ENCODE measurements at regions not wholly inside any gene's neighbourhood (a gene's known extent, or its start where the extent isn't known, plus 50 kb on each side); places are given as distances from the start of the nearest gene placed in this dataset.
"Not testable (repeated sequence)": the region's sequence is repeated elsewhere in the genome, so short reads cannot be mapped to it uniquely, and the experiment has no call there.

DNA sequence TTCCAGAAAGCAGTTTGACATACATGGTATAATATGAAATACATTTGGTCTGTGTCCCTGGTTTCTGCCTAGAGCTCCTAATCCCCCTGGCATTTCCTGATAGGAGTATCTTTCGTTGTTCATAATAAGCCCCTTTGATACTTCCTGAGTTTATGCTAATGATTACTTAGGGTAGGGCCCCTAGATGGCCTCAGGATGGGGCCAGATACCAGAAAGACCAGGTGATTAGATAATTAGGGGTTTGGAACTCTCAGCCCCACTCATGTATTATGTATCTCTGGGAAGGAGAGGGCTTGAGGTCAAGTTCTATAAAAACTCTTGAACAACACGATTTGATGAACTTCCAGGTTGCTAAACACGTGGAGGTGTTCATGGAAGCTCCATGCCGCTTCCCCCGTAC lies 163.3 kb upstream of the ZNF608 start:
- Mint-ChIP-seq H3K9me3 (ENCODE audit: insufficient read depth) (no peaks in the 10 kb centered on the region), H3K27ac (no peak overlapping the region), H3K4me3 (no peak overlapping the region), H3K27me3 (ENCODE audit: low read depth) (no peaks in the 10 kb centered on the region), H3K36me3 (ENCODE audit: low read depth) (no peaks in the 10 kb centered on the region), H3K4me1 (ENCODE audit: low read depth) (no peaks in the 10 kb centered on the region)
- ATAC-seq (no peak), DNase-seq (no peak)
- CTCF ChIA-PET, result no interaction called here
- POLR2A ChIA-PET, result no interaction called here

DNA sequence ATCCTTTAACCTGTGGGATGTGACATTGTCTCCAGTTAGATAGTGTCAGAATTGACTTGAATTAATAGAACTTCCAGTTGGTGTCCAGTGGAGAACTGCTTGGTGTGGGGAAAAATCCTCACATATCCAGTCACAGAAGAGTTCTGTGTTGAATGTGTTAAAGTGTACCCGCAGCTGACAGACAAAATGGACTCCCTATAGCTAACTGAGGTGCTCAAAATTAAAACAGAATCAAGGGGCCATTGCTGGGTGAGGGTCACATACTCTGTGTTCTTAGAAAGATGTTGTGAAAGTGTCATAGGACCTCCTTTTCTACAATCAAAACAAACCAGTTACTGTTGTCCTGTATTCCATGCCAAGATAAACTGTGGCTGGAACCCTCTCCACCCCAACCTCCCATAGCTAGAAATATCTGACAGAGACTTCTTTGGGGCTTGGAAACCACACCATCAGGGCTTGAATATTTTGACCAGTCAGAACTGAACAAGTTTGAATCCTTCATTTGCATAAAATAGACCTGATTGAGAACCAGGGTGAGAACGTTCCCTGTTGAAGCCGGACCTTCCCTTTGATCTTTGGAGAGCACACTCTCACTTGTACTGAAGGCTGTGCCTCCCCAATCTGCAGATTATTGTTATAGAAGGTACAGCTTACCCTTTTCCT lies 164.0 kb upstream of the ZNF608 start:
- CTCF ChIA-PET, result no interaction called here
- Mint-ChIP-seq H3K27ac (no peak overlapping the region), H3K9me3 (ENCODE audit: insufficient read depth) (no peaks in the 10 kb centered on the region), H3K36me3 (ENCODE audit: low read depth) (no peaks in the 10 kb centered on the region), H3K4me3 (no peak overlapping the region), H3K27me3 (ENCODE audit: low read depth) (no peaks in the 10 kb centered on the region), H3K4me1 (ENCODE audit: low read depth) (no peaks in the 10 kb centered on the region)
- ATAC-seq, result no peak
- DNase-seq, result no peak
- POLR2A ChIA-PET, result no interaction called here

DNA sequence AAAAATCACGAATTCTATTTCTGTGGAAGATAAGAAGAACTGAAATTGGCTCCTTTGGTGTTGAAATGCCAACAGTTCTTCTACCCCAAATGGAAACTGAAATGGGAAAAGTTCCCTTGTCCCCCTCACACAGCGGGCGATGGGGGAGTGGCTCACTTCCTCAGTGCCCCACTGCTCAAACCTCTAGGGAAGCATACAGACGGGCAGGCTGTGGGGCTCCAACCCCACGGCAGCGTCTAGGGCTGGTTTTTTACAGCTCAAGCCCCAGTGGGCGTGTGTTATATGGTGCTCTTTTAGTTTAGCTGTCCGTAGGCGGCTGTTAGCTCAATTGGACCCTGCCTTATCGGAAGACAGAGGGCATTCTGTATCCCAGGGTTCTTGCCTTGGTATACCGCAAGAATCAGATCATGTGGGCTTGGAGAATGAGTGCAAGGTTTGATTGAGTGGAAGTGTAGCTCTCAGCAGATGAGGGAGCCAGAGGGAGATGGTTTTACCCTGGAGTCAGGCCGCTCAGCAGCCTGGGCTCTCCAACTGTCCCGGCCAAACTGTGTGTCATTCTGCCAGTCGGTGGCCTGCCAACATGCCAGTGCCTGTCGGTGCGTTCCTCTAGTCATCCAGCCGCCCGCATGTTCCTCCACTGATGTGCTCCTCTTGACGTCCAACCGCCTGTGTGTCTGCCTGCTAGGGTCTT lies 166.3 kb upstream of the ZNF608 start:
- no peak for ATAC-seq
- no peaks in the 10 kb centered on the region for H3K4me1 Mint-ChIP-seq (ENCODE audit: low read depth)
- H3K36me3 Mint-ChIP-seq (ENCODE audit: low read depth), result no peaks in the 10 kb centered on the region
- no peak overlapping the region for H3K27ac Mint-ChIP-seq
- H3K4me3 Mint-ChIP-seq, result no peak overlapping the region
- H3K9me3 Mint-ChIP-seq (ENCODE audit: insufficient read depth), result no peaks in the 10 kb centered on the region
- no peak for DNase-seq
- no peaks in the 10 kb centered on the region for H3K27me3 Mint-ChIP-seq (ENCODE audit: low read depth)
- ChIA-PET CTCF (no interaction called here), POLR2A (no interaction called here)

DNA sequence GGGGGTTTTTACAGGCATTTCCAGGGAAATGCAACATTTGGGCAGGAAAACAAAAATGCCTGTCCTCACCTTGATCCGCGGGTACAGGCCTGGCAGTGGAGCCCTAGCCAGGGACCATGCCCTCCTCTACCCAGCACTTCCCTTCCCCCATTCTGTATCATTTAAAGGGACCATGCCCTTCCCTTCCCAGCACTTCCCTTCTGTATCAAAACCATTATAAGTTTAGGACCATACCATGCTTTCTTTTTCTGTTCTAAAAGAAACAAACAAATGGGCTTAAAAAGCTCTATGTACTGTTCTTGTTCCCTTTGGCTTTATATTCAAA lies 166.9 kb upstream of the ZNF608 start:
- Mint-ChIP-seq H3K36me3 (ENCODE audit: low read depth) (no peaks in the 10 kb centered on the region), H3K9me3 (ENCODE audit: insufficient read depth) (no peaks in the 10 kb centered on the region), H3K27me3 (ENCODE audit: low read depth) (no peaks in the 10 kb centered on the region), H3K4me3 (no peak overlapping the region), H3K4me1 (ENCODE audit: low read depth) (no peaks in the 10 kb centered on the region), H3K27ac (no peak overlapping the region)
- CTCF ChIA-PET, result no interaction called here
- DNase-seq (no peak), ATAC-seq (no peak)
- POLR2A ChIA-PET, result no interaction called here

- H3K4me1 Mint-ChIP-seq (ENCODE audit: low read depth); POLR2A ChIA-PET; CTCF ChIA-PET; ATAC-seq; H3K4me3 Mint-ChIP-seq; H3K27ac Mint-ChIP-seq; H3K27me3 Mint-ChIP-seq (ENCODE audit: low read depth); DNase-seq; H3K9me3 Mint-ChIP-seq (ENCODE audit: insufficient read depth); H3K36me3 Mint-ChIP-seq (ENCODE audit: low read depth): not testable (repeated sequence)
Observed at GRCh38 chr5:124916313-124916712, 169.9 kb upstream of the ZNF608 start.

DNA sequence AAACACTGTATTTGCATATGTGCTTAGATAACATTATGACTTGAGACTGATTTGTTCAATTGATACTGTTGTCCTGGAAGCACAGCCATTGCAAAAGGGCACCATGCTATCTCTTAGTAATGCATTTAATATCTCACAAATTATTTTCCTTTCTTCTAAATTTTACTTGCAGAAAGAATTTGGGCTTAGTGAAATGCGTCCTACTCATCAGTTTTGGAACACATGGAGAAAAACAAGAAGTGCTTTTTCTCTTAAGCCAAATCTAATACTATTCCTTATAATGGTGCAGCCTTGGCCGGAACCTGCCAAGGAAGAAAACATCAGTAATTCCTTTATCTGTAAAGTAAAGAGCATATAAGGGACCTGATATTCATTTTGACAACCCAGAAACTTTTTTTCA lies 172.2 kb upstream of the ZNF608 start:
- DNase-seq (no peak), ATAC-seq (no peak)
- Mint-ChIP-seq H3K27ac (no peak overlapping the region), H3K27me3 (ENCODE audit: low read depth) (no peaks in the 10 kb centered on the region), H3K4me1 (ENCODE audit: low read depth) (no peaks in the 10 kb centered on the region), H3K4me3 (no peak overlapping the region), H3K9me3 (ENCODE audit: insufficient read depth) (no peaks in the 10 kb centered on the region), H3K36me3 (ENCODE audit: low read depth) (no peaks in the 10 kb centered on the region)
- ChIA-PET CTCF (no interaction called here), POLR2A (no interaction called here)

GRCh38 chr5:124919076-124919475 lies 172.6 kb upstream of the ZNF608 start:
- Mint-ChIP-seq H3K4me3 (no peak overlapping the region), H3K36me3 (ENCODE audit: low read depth) (no peaks in the 10 kb centered on the region), H3K4me1 (ENCODE audit: low read depth) (no peaks in the 10 kb centered on the region), H3K27me3 (ENCODE audit: low read depth) (no peaks in the 10 kb centered on the region), H3K27ac (no peak overlapping the region), H3K9me3 (ENCODE audit: insufficient read depth) (no peaks in the 10 kb centered on the region)
- ChIA-PET POLR2A (no interaction called here), CTCF (no interaction called here)
- no peak for DNase-seq
- ATAC-seq, result no peak

DNA sequence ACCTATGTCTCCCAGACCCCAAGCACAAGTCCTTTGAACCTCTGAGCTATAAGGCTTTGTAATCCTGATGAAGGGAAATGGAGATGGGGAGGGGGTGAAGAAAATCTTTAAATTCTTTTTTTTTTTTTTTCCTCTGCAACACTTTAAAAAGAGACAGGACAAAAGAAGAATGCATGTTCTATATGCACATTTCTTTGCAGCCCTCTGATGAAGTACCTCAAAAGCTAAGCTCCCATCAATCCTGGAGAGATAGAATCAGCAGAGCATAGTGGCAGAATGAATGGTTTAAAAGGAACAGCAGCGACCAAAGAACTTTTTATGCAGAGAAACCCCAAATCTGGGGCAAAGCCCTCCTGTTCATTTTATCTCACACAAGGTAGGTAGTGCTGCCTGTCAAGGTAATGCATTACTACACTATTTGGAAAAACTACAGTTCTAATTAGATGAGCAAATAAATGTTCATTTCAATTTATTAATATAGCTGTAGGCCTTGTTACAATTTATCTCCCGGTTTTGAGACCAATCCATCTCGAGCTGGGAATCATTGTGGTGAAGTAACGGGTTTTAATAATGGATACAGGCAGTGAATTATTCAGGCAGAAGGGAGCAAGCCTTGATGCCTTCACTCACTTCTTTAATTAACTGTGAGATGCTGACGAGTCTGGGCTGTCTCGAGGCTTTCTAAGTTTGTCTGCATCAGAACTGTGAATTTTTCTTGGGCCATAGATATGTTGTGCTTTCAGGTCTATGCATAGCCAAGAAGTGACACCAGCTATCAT lies 173.5 kb upstream of the ZNF608 start:
- ATAC-seq, result no peak
- CTCF ChIA-PET, result no interaction called here

GRCh38 chr5:124920909-124921666 lies 174.6 kb upstream of the ZNF608 start:
- ATAC-seq (no peak), DNase-seq (no peak)
- no peak overlapping the region for H3K27ac Mint-ChIP-seq
- POLR2A ChIA-PET, result no interaction called here
- H3K4me1 Mint-ChIP-seq (ENCODE audit: low read depth), result no peaks in the 10 kb centered on the region
- CTCF ChIA-PET, result no interaction called here
- no peaks in the 10 kb centered on the region for H3K27me3 Mint-ChIP-seq (ENCODE audit: low read depth)
- H3K9me3 Mint-ChIP-seq (ENCODE audit: insufficient read depth), result no peaks in the 10 kb centered on the region
- no peaks in the 10 kb centered on the region for H3K36me3 Mint-ChIP-seq (ENCODE audit: low read depth)
- no peak overlapping the region for H3K4me3 Mint-ChIP-seq

More for the DNA sequence above, 173.5 kb upstream of the ZNF608 start:
- DNase-seq, result no peak
- Mint-ChIP-seq H3K27me3 (ENCODE audit: low read depth) (no peaks in the 10 kb centered on the region), H3K27ac (no peak overlapping the region), H3K36me3 (ENCODE audit: low read depth) (no peaks in the 10 kb centered on the region), H3K9me3 (ENCODE audit: insufficient read depth) (no peaks in the 10 kb centered on the region), H3K4me1 (ENCODE audit: low read depth) (no peaks in the 10 kb centered on the region), H3K4me3 (no peak overlapping the region)
- POLR2A ChIA-PET, result no interaction called here

DNA sequence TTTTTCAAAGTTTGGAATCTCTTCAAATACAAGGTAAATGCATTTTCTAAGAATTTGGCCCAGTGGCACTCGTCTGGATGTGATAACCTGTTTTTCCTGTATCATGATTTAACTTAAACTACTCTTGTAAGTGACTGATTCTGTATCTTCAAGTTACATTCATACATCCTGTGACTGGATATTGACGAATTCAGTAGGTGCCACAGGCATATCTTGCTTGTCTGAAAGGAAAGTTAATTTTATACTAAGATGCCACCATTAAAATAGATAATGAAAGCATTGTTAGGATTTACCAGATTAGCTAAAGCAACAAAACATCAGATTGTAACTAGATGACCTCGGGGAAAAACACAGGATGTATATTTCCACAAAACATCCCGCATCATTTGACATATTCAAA lies 175.3 kb upstream of the ZNF608 start:
- H3K4me1 Mint-ChIP-seq (ENCODE audit: low read depth), result no peaks in the 10 kb centered on the region

GRCh38 chr5:124922255-124922975 lies 176.0 kb upstream of the ZNF608 start:
- no peak for ATAC-seq
- H3K4me3 Mint-ChIP-seq, result no peak overlapping the region

More for the DNA sequence above, 175.3 kb upstream of the ZNF608 start:
- no peak for DNase-seq
- Mint-ChIP-seq H3K27ac (no peak overlapping the region), H3K4me3 (no peak overlapping the region), H3K36me3 (ENCODE audit: low read depth) (no peaks in the 10 kb centered on the region), H3K9me3 (ENCODE audit: insufficient read depth) (no peaks in the 10 kb centered on the region), H3K27me3 (ENCODE audit: low read depth) (no peaks in the 10 kb centered on the region)
- ChIA-PET CTCF (no interaction called here), POLR2A (no interaction called here)
- no peak for ATAC-seq

GRCh38 chr5:124923131-124923530 lies 176.7 kb upstream of the ZNF608 start:
- ChIA-PET POLR2A (no interaction called here), CTCF (no interaction called here)
- ATAC-seq (no peak), DNase-seq (no peak)
- Mint-ChIP-seq H3K27me3 (ENCODE audit: low read depth) (peaks cover 2% of the 10 kb centered on the region), H3K4me3 (no peak overlapping the region), H3K9me3 (ENCODE audit: insufficient read depth) (no peaks in the 10 kb centered on the region), H3K27ac (no peak overlapping the region), H3K4me1 (ENCODE audit: low read depth) (no peaks in the 10 kb centered on the region), H3K36me3 (ENCODE audit: low read depth) (no peaks in the 10 kb centered on the region)

More at GRCh38 chr5:124922255-124922975, 176.0 kb upstream of the ZNF608 start:
- Mint-ChIP-seq H3K9me3 (ENCODE audit: insufficient read depth) (no peaks in the 10 kb centered on the region), H3K27me3 (ENCODE audit: low read depth) (peaks cover 1% of the 10 kb centered on the region), H3K27ac (no peak overlapping the region), H3K4me1 (ENCODE audit: low read depth) (no peaks in the 10 kb centered on the region), H3K36me3 (ENCODE audit: low read depth) (no peaks in the 10 kb centered on the region)
- POLR2A ChIA-PET, result no interaction called here
- CTCF ChIA-PET, result no interaction called here
- DNase-seq, result no peak
